KG1 (cell line): ENCODE measurements at regions not wholly inside any gene's neighbourhood (a gene's known extent, or its start where the extent isn't known, plus 50 kb on each side); places are given as distances from the start of the nearest gene placed in this dataset.

Source experiments
- DNase-seq: peaks from one replicate; lab custom pipeline; 2025; lab: John Stamatoyannopoulos, UW

GRCh38 chr2:145199827-145200706 is 680.1 kb upstream of the ZEB2 start:
- no peak for DNase-seq

GRCh38 chr2:145199042-145199441 is 679.1 kb upstream of the ZEB2 start:
- DNase-seq: no peak

- DNase-seq: no peak
Measured at GRCh38 chr2:145198555-145198954, 678.6 kb upstream of the ZEB2 start.

GRCh38 chr2:145197944-145198343 is 678.0 kb upstream of the ZEB2 start:
- no peak for DNase-seq

GRCh38 chr2:145194673-145195072 is 674.8 kb upstream of the ZEB2 start:
- DNase-seq: no peak

- no peak for DNase-seq
Measured at GRCh38 chr2:145190031-145190703, 670.2 kb upstream of the ZEB2 start.

- DNase-seq: no peak
Measured at GRCh38 chr2:145186303-145186702, 666.4 kb upstream of the ZEB2 start.

- DNase-seq: no peak
Measured at GRCh38 chr2:145185696-145186095, 665.8 kb upstream of the ZEB2 start.

GRCh38 chr2:145184741-145185651 is 665.1 kb upstream of the ZEB2 start:
- no peak for DNase-seq

GRCh38 chr2:145169285-145169684 is 649.4 kb upstream of the ZEB2 start:
- no peak for DNase-seq

- DNase-seq: no peak
Measured at GRCh38 chr2:145168091-145168490, 648.2 kb upstream of the ZEB2 start.

- no peak for DNase-seq
Measured at GRCh38 chr2:145166731-145167302, 646.9 kb upstream of the ZEB2 start.

GRCh38 chr2:145161656-145162055 is 641.7 kb upstream of the ZEB2 start:
- no peak for DNase-seq

GRCh38 chr2:145160855-145161254 is 640.9 kb upstream of the ZEB2 start:
- no peak for DNase-seq

GRCh38 chr2:145159676-145160075 is 639.8 kb upstream of the ZEB2 start:
- no peak for DNase-seq

- no peak for DNase-seq
Measured at GRCh38 chr2:145157741-145158591, 638.0 kb upstream of the ZEB2 start.

- DNase-seq: no peak
Measured at GRCh38 chr2:145157036-145157675, 637.2 kb upstream of the ZEB2 start.

- DNase-seq: no peak
Measured at GRCh38 chr2:145156199-145156598, 636.3 kb upstream of the ZEB2 start.

- no peak for DNase-seq
Measured at GRCh38 chr2:145155196-145155595, 635.3 kb upstream of the ZEB2 start.

- no peak for DNase-seq
Measured at GRCh38 chr2:145154731-145155130, 634.8 kb upstream of the ZEB2 start.

- no peak for DNase-seq
Measured at GRCh38 chr2:145146691-145147090, 626.8 kb upstream of the ZEB2 start.
